NCI-H146 (cell line): ENCODE measurements at regions not wholly inside any gene's neighbourhood (a gene's known extent, or its start where the extent isn't known, plus 50 kb on each side); places are given as distances from the start of the nearest gene placed in this dataset.

Source experiments
- DNase-seq: peaks from one replicate; lab custom pipeline; 2025; lab: John Stamatoyannopoulos, UW

- DNase-seq: no peak
Observed at GRCh38 chr22:48278620-48279460, 1516.4 kb downstream of the TBC1D22A start.

- no peak for DNase-seq
Observed at GRCh38 chr22:48277868-48278581, 1515.6 kb downstream of the TBC1D22A start.

- DNase-seq: no peak
Observed at GRCh38 chr22:48276994-48277867, 1514.8 kb downstream of the TBC1D22A start.

- no peak for DNase-seq
Observed at GRCh38 chr22:48275412-48275811, 1513.0 kb downstream of the TBC1D22A start.

GRCh38 chr22:48270731-48271130 lies 1508.3 kb downstream of the TBC1D22A start:
- no peak for DNase-seq

GRCh38 chr22:48268771-48269552 lies 1506.5 kb downstream of the TBC1D22A start:
- no peak for DNase-seq

- no peak for DNase-seq
Observed at GRCh38 chr22:48268293-48268692, 1505.8 kb downstream of the TBC1D22A start.

- DNase-seq: no peak
Observed at GRCh38 chr22:48267681-48268080, 1505.2 kb downstream of the TBC1D22A start.

- DNase-seq: no peak
Observed at GRCh38 chr22:48265000-48265625, 1502.7 kb downstream of the TBC1D22A start.

GRCh38 chr22:48264586-48264985 lies 1502.1 kb downstream of the TBC1D22A start:
- no peak for DNase-seq

- no peak for DNase-seq
Observed at GRCh38 chr22:48263791-48264351, 1501.4 kb downstream of the TBC1D22A start.

GRCh38 chr22:48263431-48263765 lies 1500.9 kb downstream of the TBC1D22A start:
- DNase-seq: no peak

- no peak for DNase-seq
Observed at GRCh38 chr22:48262596-48263430, 1500.4 kb downstream of the TBC1D22A start.

GRCh38 chr22:48261706-48262105 lies 1499.3 kb downstream of the TBC1D22A start:
- DNase-seq: no peak

- DNase-seq: no peak
Observed at GRCh38 chr22:48261048-48261621, 1498.7 kb downstream of the TBC1D22A start.

- DNase-seq: no peak
Observed at GRCh38 chr22:48259991-48260670, 1497.7 kb downstream of the TBC1D22A start.

GRCh38 chr22:48258811-48259210 lies 1496.4 kb downstream of the TBC1D22A start:
- DNase-seq: no peak

GRCh38 chr22:48258064-48258701 lies 1495.7 kb downstream of the TBC1D22A start:
- DNase-seq: no peak

GRCh38 chr22:48257685-48258055 lies 1495.2 kb downstream of the TBC1D22A start:
- DNase-seq: no peak
